NOMO-1 treated with dmso at 0.1 percent for 144 hours (cell line): ENCODE measurements at regions not wholly inside any gene's neighbourhood (a gene's known extent, or its start where the extent isn't known, plus 50 kb on each side); places are given as distances from the start of the nearest gene placed in this dataset.
"Not testable (repeated sequence)": the region's sequence is repeated elsewhere in the genome, so short reads cannot be mapped to it uniquely, and the experiment has no call there.

ENCODE experiments used
- DNase-seq: peaks from one replicate; lab custom pipeline; 2025; ENCODE audit not compliant: unreplicated experiment; lab: John Stamatoyannopoulos, UW

- DNase-seq, result no peak
Observed at GRCh38 chr3:166263460-166263859, 426.2 kb upstream of the BCHE start.

DNA sequence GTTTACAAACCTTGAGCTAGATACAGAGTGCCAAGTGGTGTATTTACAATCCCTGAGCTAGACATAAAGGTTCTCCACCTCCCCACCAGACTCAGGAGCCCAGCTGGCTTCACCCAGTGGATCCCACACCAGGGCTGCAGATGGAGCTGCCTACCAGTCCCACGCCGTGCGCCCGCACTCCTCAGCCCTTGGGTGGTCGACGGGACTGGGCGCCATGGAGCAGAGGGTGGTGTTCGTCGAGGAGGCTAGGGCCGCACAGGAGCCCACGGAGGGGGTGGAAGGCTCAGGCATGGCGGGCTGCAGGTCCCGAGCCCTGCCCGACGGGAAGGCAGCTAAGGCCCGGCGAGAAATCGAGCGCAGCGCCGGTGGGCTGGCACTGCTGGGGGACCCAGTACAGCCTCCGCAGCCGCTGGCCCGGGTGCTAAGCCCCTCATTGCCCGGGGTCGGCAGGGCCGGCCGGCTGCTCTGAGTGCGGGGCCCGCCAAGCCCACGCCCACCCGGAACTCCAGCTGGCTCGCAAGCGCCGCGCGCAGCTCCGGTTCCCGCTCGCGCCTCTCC lies 421.1 kb upstream of the BCHE start:
- not testable (repeated sequence) for DNase-seq

DNA sequence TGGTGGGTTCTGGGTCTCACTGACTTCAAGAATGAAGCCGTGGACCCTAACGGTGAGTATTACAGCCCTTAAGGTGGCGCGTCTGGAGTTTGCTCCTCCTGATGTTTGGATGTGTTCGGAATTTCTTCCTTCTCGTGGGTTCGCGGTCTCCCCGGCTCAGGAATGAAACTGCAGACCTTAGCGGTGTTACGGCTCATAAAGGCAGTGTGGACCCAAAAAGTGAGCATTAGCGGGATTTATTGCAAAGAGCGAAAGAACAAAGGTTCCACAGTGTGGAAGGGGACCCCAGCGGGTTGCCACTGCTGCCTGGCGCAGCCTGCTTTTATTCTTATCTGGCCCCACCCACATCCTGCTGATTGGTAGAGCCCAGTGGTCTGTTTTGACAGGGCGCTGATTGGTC lies 420.5 kb upstream of the BCHE start:
- no peak for DNase-seq

GRCh38 chr3:166248784-166249183 lies 411.6 kb upstream of the BCHE start:
- DNase-seq, result no peak

DNA sequence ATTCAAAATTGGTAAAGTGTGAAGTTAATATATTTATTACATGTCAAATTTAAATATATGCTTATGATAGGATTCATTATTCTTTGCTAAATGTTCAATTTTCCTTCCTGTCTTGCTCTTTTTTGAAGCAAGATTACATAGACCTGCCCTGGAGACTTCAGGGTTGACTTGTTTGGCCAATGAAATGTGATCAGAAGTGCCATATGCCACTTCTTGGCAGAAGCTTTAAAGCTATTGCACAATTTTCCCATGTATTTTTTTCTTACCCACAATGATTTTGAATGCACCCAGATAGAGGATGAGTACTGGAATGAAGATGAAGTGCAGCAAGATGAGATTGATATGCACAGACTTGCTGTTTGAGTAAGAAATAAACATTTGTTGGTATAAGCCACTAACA lies 406.3 kb upstream of the BCHE start:
- DNase-seq, result no peak

- DNase-seq, result no peak
Observed at GRCh38 chr3:166223120-166223519, 385.9 kb upstream of the BCHE start.

GRCh38 chr3:166211451-166211850 lies 374.2 kb upstream of the BCHE start:
- no peak for DNase-seq

DNA sequence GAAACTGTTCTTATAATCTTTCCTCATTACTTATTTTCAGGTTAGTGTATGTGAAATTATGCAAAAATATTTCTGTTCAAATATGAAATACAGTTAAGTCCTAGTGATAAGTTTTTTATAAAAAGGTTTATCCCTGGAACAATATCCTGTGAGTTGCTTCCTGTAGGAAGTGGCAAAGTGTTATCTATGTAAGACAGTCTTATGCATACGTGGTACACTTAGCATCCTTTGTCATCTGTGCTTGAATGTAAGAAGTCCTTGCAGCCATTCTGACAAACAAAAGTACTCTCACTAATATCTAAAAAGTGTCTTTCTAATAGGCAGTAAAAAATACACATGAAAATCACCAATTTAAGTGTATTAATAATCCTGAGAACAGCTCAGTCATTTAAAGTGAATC lies 372.5 kb upstream of the BCHE start:
- no peak for DNase-seq

- no peak for DNase-seq
Observed at GRCh38 chr3:166205158-166205557, 367.9 kb upstream of the BCHE start.

GRCh38 chr3:166201476-166201875 lies 364.3 kb upstream of the BCHE start:
- no peak for DNase-seq

- no peak for DNase-seq
Observed at GRCh38 chr3:166199491-166199890, 362.3 kb upstream of the BCHE start.

- no peak for DNase-seq
Observed at GRCh38 chr3:166195808-166196207, 358.6 kb upstream of the BCHE start.

DNA sequence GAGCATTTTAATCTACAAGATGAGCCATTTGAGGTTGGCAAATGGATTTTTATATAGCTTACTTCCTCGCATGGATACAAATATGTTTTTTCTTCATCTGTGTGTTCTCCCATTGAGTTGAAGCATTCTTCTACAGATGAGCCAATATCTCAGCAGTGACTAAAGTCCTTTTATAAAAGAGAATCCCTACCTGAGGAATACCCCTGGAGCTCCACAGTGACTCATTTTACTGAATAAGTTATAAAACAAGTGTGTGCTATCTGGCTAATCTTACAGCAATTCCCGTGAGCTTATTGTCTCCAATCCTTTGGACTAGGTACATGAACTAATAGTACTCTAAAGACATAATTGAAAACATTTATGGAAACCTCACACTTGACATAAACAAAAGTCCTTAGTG lies 354.2 kb upstream of the BCHE start:
- DNase-seq, result no peak

GRCh38 chr3:166190360-166190759 lies 353.1 kb upstream of the BCHE start:
- no peak for DNase-seq

GRCh38 chr3:166187237-166187636 lies 350.0 kb upstream of the BCHE start:
- no peak for DNase-seq

DNA sequence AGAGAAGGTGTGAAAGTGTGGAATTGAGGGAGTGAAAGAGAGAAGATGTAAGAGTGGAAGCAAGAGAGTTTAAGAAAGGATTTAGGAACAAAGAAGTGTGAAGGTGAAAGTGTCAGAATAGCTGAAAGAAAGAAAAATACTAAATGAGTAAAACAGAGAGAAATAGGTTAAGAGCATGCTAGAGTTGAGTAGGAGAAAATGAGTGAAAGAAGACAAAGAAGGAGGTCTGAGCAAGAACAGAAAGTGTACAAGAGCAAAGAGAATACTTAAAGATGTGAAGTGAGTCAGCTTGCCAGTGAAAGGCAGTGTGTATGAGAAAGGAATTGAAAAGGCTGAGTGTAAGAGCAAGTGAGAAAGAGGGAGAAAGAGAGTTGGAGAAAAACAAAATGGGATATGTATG lies 348.8 kb upstream of the BCHE start:
- no peak for DNase-seq

DNA sequence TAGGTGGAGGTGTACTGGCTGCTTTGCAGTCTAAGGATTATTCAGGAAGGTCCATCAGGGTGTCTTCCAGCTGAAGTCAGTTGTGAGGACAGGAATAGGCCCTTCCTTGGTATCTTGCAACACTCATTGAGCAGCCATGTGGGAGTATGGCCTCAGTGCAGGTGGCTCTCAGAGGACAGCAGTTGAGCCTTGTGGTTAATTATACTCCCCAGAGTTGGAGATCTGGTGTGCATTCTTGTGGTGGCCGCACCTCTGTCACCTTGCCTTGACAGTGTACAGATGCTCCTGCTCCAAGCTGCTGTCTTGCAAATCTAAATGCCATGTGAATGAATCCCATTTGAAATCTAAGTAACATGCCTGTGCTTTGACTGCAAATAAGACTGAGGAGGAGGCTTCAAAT lies 339.9 kb upstream of the BCHE start:
- DNase-seq, result no peak

- DNase-seq, result no peak
Observed at GRCh38 chr3:166171695-166172094, 334.5 kb upstream of the BCHE start.

DNA sequence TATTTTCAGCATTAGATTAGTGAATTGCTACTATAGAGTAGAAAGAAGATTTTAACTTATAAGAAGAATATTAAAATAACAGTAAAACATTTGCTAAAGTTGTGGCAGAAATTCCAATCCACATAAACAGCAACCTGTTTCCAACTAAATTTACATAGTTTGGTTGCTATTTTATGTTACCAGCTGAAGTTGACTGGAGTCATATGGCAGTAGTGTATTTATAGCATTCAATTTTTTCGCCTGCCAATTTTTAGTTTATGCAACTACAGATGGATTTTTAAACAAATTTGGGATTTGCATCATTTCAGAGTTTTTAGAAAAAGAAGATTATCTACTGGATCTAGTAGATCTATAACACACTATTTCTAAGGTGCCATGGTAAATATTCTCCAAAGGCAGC lies 332.5 kb upstream of the BCHE start:
- no peak for DNase-seq

DNA sequence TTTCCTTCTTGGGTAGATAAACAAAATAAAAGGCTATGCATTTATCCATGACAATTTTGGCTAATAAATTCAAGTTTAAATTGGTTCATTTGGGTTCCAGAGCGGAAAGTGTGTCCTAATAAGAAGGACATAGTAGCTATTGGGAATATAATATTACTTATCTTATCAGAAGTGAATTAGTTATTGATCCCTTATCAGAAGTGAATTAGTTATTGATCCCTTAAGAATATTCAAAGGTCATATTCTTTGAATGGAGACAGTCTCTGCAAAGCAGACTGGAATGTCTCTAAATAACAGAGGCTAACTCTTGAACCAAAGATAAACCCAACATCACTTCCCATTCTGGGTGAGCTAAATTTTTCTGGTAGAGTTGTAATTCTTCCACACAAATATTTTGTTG lies 290.7 kb upstream of the BCHE start:
- no peak for DNase-seq

GRCh38 chr3:166125179-166125578 lies 288.0 kb upstream of the BCHE start:
- DNase-seq, result no peak

DNA sequence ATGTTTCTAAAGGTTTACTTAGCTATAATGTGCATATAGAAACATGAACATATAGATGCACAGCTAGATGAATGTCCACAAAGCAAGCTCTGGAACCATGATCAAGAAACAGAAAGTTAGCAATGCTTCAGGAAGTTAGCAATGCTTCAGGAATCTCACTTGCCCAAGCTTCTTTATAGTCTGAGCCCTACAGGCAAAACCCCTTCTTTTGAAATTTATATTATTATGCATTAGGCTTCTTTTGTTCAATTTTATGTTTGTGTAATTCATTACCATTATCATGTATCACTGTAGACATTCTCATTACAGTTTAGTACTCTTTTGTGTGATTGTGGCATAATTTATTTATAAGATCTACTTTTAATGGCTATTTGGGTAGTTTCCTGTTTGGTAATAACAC lies 286.4 kb upstream of the BCHE start:
- no peak for DNase-seq

- no peak for DNase-seq
Observed at GRCh38 chr3:166123088-166123487, 285.9 kb upstream of the BCHE start.

GRCh38 chr3:166118049-166118448 lies 280.8 kb upstream of the BCHE start:
- DNase-seq, result no peak
